WTC11 (cell line): ENCODE measurements at regions not wholly inside any gene's neighbourhood (a gene's known extent, or its start where the extent isn't known, plus 50 kb on each side); places are given as distances from the start of the nearest gene placed in this dataset.
"Not testable (repeated sequence)": the region's sequence is repeated elsewhere in the genome, so short reads cannot be mapped to it uniquely, and the experiment has no call there.

ENCODE experiments used
- ELF4 ChIP-seq: sonication (generic); formaldehyde crosslinking; IDR thresholded peaks from 2 replicates; pipeline ENCODE4 v1.8.1; 2022; ENCODE audit warnings: low read depth, mild to moderate bottlenecking, moderate library complexity, missing genetic modification reagents
- FOXK1 ChIP-seq: sonication (generic); formaldehyde crosslinking; IDR thresholded peaks from 2 replicates; pipeline ENCODE4 v1.8.0; 2022; ENCODE audit warnings: mild to moderate bottlenecking, moderate library complexity, missing genetic modification reagents
- TF ChIP-seq, protein P1 (sequence below): fragments of 200-600 bp; IDR thresholded peaks from 2 replicates; pipeline ENCODE4 v1.8.0; 2022; ENCODE audit warnings: antibody characterized with exemption
- TF ChIP-seq, protein P2 (sequence below): sonication (generic); formaldehyde crosslinking; IDR thresholded peaks from 2 replicates; pipeline ENCODE4 v1.8.1; 2023; ENCODE audit warnings: mild to moderate bottlenecking, missing genetic modification reagents, moderate library complexity
- TF ChIP-seq, protein P3 (sequence below): sonication (generic); formaldehyde crosslinking; IDR thresholded peaks from 2 replicates; pipeline ENCODE4 v1.8.0; 2022; ENCODE audit warnings: mild to moderate bottlenecking, missing genetic modification reagents
- TF ChIP-seq, protein P4 (sequence below): sonication (generic); formaldehyde crosslinking; IDR thresholded peaks from 2 replicates; pipeline ENCODE4 v1.8.0; 2023; ENCODE audit warnings: missing genetic modification reagents
- TF ChIP-seq, protein P5 (sequence below): sonication (generic); formaldehyde crosslinking; IDR thresholded peaks from 2 replicates; pipeline ENCODE4 v1.8.0; 2023; ENCODE audit warnings: mild to moderate bottlenecking, missing genetic modification reagents
- TF ChIP-seq, protein P6 (sequence below): sonication (generic); formaldehyde crosslinking; IDR thresholded peaks from 2 replicates; pipeline ENCODE4 v1.8.1; 2022; ENCODE audit warnings: low read depth, missing genetic modification reagents, borderline replicate concordance

DNA sequence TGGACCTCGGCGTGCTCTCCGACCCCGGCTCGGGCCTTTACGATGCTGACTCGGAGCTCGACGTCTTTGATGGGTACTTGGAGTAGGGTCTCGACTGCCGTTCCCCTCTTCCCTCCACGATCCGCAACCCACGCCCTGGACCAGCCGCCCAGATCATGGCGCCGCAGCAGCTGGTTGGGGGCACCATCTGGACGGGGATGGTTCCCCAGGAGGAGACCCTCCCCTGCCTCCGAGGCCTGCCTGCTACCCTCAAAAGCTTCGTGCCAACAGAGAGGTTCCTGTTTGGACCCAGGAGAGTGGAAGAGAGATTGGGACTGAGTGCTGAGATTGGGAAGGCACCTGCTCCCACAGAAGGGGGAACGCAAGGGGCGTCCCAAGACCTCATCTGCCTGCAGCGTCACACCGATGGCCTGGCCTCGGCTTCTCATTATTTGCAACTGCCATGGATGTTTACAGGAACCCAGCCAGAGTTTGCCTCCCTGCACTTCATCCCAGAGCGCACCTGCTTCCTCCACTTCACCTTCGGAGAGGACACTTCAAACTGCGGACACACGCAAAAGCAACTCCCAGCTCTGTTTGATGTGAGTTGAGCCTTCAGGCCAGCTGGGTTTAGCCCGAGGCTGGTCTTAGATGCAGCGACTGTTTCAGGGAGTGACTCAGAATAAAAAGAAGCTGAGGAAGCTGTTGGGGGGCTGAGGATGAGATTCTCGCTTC lies 58.9 kb downstream of the GOLGA6L7 start:
- TF ChIP-seq, protein P1, sequence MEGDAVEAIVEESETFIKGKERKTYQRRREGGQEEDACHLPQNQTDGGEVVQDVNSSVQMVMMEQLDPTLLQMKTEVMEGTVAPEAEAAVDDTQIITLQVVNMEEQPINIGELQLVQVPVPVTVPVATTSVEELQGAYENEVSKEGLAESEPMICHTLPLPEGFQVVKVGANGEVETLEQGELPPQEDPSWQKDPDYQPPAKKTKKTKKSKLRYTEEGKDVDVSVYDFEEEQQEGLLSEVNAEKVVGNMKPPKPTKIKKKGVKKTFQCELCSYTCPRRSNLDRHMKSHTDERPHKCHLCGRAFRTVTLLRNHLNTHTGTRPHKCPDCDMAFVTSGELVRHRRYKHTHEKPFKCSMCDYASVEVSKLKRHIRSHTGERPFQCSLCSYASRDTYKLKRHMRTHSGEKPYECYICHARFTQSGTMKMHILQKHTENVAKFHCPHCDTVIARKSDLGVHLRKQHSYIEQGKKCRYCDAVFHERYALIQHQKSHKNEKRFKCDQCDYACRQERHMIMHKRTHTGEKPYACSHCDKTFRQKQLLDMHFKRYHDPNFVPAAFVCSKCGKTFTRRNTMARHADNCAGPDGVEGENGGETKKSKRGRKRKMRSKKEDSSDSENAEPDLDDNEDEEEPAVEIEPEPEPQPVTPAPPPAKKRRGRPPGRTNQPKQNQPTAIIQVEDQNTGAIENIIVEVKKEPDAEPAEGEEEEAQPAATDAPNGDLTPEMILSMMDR = not testable (repeated sequence)
- TF ChIP-seq, protein P2, sequence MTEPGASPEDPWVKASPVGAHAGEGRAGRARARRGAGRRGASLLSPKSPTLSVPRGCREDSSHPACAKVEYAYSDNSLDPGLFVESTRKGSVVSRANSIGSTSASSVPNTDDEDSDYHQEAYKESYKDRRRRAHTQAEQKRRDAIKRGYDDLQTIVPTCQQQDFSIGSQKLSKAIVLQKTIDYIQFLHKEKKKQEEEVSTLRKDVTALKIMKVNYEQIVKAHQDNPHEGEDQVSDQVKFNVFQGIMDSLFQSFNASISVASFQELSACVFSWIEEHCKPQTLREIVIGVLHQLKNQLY = not testable (repeated sequence)
- not testable (repeated sequence) for TF ChIP-seq FOXK1; ELF4 (CRISPR knock-in tag)
- TF ChIP-seq, protein P3, sequence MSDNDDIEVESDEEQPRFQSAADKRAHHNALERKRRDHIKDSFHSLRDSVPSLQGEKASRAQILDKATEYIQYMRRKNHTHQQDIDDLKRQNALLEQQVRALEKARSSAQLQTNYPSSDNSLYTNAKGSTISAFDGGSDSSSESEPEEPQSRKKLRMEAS (CRISPR knock-in tag) = not testable (repeated sequence)
- TF ChIP-seq, protein P4, sequence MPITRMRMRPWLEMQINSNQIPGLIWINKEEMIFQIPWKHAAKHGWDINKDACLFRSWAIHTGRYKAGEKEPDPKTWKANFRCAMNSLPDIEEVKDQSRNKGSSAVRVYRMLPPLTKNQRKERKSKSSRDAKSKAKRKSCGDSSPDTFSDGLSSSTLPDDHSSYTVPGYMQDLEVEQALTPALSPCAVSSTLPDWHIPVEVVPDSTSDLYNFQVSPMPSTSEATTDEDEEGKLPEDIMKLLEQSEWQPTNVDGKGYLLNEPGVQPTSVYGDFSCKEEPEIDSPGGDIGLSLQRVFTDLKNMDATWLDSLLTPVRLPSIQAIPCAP = not testable (repeated sequence)
- TF ChIP-seq, protein P5, sequence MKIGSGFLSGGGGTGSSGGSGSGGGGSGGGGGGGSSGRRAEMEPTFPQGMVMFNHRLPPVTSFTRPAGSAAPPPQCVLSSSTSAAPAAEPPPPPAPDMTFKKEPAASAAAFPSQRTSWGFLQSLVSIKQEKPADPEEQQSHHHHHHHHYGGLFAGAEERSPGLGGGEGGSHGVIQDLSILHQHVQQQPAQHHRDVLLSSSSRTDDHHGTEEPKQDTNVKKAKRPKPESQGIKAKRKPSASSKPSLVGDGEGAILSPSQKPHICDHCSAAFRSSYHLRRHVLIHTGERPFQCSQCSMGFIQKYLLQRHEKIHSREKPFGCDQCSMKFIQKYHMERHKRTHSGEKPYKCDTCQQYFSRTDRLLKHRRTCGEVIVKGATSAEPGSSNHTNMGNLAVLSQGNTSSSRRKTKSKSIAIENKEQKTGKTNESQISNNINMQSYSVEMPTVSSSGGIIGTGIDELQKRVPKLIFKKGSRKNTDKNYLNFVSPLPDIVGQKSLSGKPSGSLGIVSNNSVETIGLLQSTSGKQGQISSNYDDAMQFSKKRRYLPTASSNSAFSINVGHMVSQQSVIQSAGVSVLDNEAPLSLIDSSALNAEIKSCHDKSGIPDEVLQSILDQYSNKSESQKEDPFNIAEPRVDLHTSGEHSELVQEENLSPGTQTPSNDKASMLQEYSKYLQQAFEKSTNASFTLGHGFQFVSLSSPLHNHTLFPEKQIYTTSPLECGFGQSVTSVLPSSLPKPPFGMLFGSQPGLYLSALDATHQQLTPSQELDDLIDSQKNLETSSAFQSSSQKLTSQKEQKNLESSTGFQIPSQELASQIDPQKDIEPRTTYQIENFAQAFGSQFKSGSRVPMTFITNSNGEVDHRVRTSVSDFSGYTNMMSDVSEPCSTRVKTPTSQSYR = not testable (repeated sequence)
- TF ChIP-seq, protein P6, sequence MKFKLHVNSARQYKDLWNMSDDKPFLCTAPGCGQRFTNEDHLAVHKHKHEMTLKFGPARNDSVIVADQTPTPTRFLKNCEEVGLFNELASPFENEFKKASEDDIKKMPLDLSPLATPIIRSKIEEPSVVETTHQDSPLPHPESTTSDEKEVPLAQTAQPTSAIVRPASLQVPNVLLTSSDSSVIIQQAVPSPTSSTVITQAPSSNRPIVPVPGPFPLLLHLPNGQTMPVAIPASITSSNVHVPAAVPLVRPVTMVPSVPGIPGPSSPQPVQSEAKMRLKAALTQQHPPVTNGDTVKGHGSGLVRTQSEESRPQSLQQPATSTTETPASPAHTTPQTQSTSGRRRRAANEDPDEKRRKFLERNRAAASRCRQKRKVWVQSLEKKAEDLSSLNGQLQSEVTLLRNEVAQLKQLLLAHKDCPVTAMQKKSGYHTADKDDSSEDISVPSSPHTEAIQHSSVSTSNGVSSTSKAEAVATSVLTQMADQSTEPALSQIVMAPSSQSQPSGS (CRISPR knock-in tag) = not testable (repeated sequence)
